ENCODE measurements at regions not wholly inside any gene's neighbourhood (a gene's known extent, or its start where the extent isn't known, plus 50 kb on each side); places are given as distances from the start of the nearest gene placed in this dataset.

DNA sequence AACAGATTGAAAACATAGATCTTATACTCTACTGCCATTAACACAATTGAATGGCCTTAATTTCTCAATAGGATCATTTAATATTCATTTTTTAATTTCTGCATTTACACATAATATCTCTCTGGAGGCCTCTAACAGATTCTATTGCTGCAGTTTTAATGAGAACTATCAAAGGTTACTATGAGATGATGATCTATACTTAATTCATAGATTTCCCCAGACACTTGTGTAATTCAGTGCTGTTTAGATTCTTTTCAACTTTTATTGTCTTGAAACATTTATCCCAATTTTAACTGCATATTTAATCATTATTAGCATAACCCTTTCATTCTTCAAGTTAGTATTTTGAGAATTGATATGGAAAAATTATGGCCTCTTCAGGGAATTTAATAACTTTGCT, 1056.5 kb upstream of the CDH8 start:
- TF ChIP-seq, protein P1, sequence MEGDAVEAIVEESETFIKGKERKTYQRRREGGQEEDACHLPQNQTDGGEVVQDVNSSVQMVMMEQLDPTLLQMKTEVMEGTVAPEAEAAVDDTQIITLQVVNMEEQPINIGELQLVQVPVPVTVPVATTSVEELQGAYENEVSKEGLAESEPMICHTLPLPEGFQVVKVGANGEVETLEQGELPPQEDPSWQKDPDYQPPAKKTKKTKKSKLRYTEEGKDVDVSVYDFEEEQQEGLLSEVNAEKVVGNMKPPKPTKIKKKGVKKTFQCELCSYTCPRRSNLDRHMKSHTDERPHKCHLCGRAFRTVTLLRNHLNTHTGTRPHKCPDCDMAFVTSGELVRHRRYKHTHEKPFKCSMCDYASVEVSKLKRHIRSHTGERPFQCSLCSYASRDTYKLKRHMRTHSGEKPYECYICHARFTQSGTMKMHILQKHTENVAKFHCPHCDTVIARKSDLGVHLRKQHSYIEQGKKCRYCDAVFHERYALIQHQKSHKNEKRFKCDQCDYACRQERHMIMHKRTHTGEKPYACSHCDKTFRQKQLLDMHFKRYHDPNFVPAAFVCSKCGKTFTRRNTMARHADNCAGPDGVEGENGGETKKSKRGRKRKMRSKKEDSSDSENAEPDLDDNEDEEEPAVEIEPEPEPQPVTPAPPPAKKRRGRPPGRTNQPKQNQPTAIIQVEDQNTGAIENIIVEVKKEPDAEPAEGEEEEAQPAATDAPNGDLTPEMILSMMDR (IDR thresholded peaks at IDR 0.05; ENCODE audit: unreplicated experiment in 3 of 3) = no peak
- Mint-ChIP-seq H3K9me3 (no peaks in the 10 kb centered on the region), H3K27ac (no peak overlapping the region), H3K27me3 (ENCODE audit: low read depth) (no peaks in the 10 kb centered on the region), H3K36me3 (ENCODE audit: low read depth) (no peaks in the 10 kb centered on the region), H3K4me1 (no peaks in the 10 kb centered on the region), H3K4me3 (no peak overlapping the region)

DNA sequence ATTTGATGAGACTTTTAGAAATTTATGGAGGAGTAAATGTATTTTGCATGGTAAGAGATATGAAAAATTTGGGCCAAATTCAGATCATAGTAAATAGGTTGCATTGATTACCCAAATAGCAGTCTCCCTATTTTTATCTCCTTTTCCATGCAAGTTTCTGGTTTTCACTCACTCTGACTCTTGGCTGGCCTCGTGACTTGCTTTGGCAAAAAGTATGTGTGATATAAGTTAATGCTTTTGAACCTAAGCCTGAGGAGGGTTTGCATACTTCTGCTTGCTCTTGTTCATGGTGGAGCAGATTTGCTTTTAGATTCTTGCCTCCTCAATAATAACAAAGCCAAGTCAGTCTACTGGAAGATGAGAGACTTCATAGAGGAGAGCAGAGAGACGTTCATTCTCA, 1045.9 kb upstream of the CDH8 start:
- Mint-ChIP-seq H3K36me3 (ENCODE audit: low read depth) (no peaks in the 10 kb centered on the region), H3K9me3 (no peaks in the 10 kb centered on the region), H3K27me3 (ENCODE audit: low read depth) (no peaks in the 10 kb centered on the region), H3K4me3 (no peak overlapping the region), H3K27ac (peak overlapping the region in 2 of 3 experiments; percentile 7 to 32), H3K4me1 (peaks cover 12% of the 10 kb centered on the region)
- TF ChIP-seq, protein P1 (IDR thresholded peaks at IDR 0.05; ENCODE audit: unreplicated experiment in 3 of 3) = no peak

DNA sequence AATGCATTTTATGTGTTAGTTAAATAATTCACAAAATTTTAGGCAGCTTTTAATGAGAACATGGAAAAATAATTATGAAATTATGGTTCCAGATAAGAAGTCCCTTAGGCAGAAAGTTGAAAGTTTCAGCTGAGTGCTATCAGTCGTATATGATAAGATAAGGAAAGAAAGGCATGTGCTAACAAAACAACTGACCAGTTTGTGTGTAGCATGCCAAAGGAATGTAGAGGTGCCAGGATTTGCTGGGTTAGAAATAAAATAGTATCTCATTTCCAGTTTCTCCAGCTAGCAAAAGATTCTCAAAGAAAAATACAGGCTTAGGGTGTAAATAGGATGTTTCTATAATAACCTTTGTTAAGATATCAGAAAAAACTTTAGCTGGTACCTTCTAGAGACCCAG, 1044.5 kb upstream of the CDH8 start:
- no peak overlapping the region for H3K4me3 Mint-ChIP-seq
- no peaks in the 10 kb centered on the region for H3K27me3 Mint-ChIP-seq (ENCODE audit: low read depth)
- peaks cover 1% of the 10 kb centered on the region for H3K9me3 Mint-ChIP-seq
- no peaks in the 10 kb centered on the region for H3K36me3 Mint-ChIP-seq (ENCODE audit: low read depth)
- TF ChIP-seq, protein P1 (IDR thresholded peaks at IDR 0.05; ENCODE audit: unreplicated experiment in 3 of 3) = no peak
- H3K4me1 Mint-ChIP-seq = peaks cover 12% of the 10 kb centered on the region
- H3K27ac Mint-ChIP-seq = no peak overlapping the region

DNA sequence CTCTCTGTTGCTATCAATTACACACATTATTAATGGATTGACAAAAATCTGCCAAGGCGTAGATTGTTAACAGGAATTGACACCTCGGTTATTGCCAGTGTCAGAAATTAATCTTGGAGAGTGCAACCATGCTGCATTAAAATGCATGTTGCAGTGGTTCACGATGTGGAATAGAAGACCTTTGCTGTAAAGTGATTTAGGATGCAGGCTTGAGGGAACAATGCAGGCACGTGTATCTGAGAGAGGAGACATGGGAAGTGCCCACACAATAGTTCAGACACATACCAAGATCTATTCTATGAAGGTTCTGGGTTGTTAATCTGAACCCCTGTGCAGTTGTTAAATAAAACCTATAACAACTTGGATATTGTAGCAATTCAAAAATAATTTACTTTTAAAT, 1032.8 kb upstream of the CDH8 start:
- H3K4me1 Mint-ChIP-seq = no peaks in the 10 kb centered on the region
- no peaks in the 10 kb centered on the region for H3K27me3 Mint-ChIP-seq (ENCODE audit: low read depth)
- H3K9me3 Mint-ChIP-seq = peaks cover 8% of the 10 kb centered on the region
- H3K4me3 Mint-ChIP-seq = no peak overlapping the region
- no peak overlapping the region for H3K27ac Mint-ChIP-seq
- H3K36me3 Mint-ChIP-seq (ENCODE audit: low read depth) = no peaks in the 10 kb centered on the region
- TF ChIP-seq, protein P1 (IDR thresholded peaks at IDR 0.05; ENCODE audit: unreplicated experiment in 3 of 3) = no peak

DNA sequence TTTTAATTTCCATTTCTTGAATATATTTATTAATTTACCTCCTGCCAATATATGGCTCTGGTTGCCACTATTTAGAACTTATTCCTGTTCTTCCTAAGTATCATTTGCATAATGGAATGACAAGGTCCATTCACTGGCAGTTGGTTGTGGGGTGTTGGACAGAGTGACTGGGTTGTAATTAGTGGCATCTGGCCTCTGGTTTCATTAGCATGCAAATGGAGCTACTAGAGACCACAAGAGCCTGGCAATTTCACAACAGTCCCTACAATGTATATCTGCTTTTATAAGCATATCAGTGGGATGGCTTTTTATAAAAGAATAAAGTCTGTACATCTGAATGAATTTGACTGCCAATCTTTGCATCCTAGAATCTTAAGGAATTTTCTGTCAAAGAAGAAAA, 1030.9 kb upstream of the CDH8 start:
- TF ChIP-seq, protein P1 (IDR thresholded peaks at IDR 0.05; ENCODE audit: unreplicated experiment in 3 of 3) = no peak
- no peaks in the 10 kb centered on the region for H3K27me3 Mint-ChIP-seq (ENCODE audit: low read depth)
- no peak overlapping the region for H3K4me3 Mint-ChIP-seq
- H3K9me3 Mint-ChIP-seq = peaks cover 4% of the 10 kb centered on the region
- H3K4me1 Mint-ChIP-seq = no peaks in the 10 kb centered on the region
- no peak overlapping the region for H3K27ac Mint-ChIP-seq
- H3K36me3 Mint-ChIP-seq (ENCODE audit: low read depth) = no peaks in the 10 kb centered on the region

DNA sequence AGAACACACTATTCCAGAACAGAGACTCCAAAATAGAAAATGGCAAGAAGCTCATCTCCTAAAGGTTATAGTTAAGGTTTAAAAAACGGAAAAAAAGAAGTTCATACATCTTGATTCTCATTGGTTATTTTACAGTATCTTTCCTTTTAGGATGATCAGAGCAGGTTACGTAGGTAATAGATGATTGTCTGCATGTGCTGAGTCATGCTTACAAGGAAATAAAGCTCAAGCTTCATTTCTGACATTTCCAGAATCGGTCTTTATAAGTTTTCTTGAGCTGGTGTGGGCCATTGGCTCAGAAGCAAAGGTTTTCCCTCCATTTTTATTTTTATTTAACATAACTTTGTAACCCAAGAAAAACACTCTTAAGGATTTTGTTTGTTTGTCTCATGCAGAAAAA, 1030.3 kb upstream of the CDH8 start:
- Mint-ChIP-seq H3K4me1 (no peaks in the 10 kb centered on the region), H3K36me3 (ENCODE audit: low read depth) (no peaks in the 10 kb centered on the region), H3K9me3 (no peaks in the 10 kb centered on the region), H3K4me3 (no peak overlapping the region), H3K27ac (no peak overlapping the region), H3K27me3 (ENCODE audit: low read depth) (no peaks in the 10 kb centered on the region)
- TF ChIP-seq, protein P1 (IDR thresholded peaks at IDR 0.05; ENCODE audit: unreplicated experiment in 3 of 3) = no peak

Measured in nephron (organoid).